GM10266 (cell line): ENCODE measurements at regions not wholly inside any gene's neighbourhood (a gene's known extent, or its start where the extent isn't known, plus 50 kb on each side); places are given as distances from the start of the nearest gene placed in this dataset.

ENCODE experiments used
- DNase-seq: peaks from one replicate; pipeline ENCODE4 v3.0.0; 2012; ENCODE audit errors: extremely low spot score
- TF ChIP-seq, protein P1 (sequence below): IDR thresholded peaks from 2 replicates; pipeline ENCODE4 v1.5.1; 2012; ENCODE audit warnings: mild to moderate bottlenecking, low read depth; ENCODE audit not compliant: control insufficient read depth, insufficient read depth; ENCODE audit errors: missing control alignments

DNA sequence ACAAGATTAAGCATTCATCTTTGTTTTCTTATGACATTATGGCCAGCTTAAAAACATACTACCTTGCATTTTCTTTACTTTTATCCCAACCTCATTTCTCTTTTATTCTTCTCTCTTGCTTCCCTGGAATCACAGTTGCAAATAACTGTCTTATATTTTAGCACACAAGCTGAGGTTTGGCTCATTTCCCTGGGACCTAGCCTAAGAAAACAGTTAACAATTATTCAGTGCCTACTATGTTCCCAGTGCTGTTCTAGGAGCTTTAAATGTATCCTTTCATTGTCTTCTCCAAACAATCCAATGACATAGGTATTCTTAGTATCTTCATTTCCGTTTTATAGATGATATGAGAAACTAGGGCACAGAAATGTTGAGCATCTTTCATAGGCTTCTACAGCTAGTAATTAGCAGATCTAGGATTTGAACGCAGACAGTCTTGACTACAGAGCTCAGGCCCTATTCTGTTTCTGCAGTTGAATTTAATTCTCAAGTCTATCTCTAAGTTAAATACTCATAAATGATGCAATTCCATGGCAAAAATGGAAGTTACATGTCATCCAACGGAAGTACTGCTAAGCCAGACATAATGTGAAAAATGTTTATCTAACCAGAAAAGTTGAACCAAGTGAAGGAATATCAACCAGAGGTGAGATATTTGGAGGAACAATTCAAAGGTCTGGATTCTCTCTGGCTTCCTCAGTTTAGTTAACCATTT, 52.3 kb upstream of the MTAP start:
- DNase-seq = no peak
- TF ChIP-seq, protein P1, sequence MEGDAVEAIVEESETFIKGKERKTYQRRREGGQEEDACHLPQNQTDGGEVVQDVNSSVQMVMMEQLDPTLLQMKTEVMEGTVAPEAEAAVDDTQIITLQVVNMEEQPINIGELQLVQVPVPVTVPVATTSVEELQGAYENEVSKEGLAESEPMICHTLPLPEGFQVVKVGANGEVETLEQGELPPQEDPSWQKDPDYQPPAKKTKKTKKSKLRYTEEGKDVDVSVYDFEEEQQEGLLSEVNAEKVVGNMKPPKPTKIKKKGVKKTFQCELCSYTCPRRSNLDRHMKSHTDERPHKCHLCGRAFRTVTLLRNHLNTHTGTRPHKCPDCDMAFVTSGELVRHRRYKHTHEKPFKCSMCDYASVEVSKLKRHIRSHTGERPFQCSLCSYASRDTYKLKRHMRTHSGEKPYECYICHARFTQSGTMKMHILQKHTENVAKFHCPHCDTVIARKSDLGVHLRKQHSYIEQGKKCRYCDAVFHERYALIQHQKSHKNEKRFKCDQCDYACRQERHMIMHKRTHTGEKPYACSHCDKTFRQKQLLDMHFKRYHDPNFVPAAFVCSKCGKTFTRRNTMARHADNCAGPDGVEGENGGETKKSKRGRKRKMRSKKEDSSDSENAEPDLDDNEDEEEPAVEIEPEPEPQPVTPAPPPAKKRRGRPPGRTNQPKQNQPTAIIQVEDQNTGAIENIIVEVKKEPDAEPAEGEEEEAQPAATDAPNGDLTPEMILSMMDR = no peak

- TF ChIP-seq, protein P1 = no peak
- DNase-seq = no peak
These were observed 50.4 kb upstream of the MTAP start for GRCh38 chr9:21751998-21752397.
